GM04503 (cell line): ENCODE measurements at regions not wholly inside any gene's neighbourhood (a gene's known extent, or its start where the extent isn't known, plus 50 kb on each side); places are given as distances from the start of the nearest gene placed in this dataset.
"Not testable (repeated sequence)": the region's sequence is repeated elsewhere in the genome, so short reads cannot be mapped to it uniquely, and the experiment has no call there.

Source experiments
- DNase-seq: peaks from one replicate; pipeline ENCODE4 v3.0.0-alpha.2; 2012; ENCODE audit warnings: low read depth

DNA sequence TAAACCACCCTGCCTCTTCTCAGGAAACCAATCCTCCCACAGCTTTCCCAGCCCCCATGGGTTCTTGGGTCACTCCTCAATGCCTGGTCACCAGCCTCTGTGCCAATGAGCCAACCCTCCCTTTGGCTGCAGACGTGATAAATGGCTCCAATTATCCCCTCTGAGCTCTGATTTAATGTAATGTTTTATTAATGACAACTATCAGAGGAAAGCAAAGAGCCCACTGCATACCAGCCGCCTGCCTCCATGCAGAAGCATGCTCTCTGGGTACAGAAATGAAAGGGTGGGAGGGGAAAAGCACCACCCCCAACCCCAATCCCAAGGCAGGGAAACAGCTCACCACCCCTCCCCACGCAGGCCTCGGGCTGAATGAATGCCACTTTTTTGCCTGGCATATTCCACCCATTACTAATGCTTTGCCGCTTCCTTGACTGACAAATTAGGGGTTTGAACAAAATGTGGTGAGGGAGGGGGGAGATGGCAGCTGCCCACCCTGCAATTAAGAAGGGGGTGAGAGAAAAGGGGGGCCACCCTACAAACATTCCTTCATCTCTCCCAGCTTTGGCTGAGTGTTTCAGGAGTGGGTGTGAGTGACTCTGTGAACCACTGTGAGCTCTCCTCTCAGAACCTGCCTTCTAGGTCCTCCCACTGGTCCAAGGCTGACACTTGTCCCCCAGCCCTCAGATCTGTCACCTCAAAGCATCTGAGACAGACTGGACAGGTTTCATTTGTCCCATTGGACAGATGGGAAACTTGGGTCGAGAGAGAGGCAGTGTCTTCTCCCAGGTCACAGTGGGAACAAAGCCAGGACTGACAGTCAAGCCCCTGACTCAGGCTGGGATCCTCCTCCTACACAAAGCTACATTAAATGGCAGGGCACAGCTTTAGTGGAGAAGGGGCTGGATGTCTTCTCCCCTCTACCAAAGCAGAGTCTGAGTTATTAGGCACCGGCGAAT is 161.5 kb downstream of the TMEM132E start:
- DNase-seq: no peak

DNA sequence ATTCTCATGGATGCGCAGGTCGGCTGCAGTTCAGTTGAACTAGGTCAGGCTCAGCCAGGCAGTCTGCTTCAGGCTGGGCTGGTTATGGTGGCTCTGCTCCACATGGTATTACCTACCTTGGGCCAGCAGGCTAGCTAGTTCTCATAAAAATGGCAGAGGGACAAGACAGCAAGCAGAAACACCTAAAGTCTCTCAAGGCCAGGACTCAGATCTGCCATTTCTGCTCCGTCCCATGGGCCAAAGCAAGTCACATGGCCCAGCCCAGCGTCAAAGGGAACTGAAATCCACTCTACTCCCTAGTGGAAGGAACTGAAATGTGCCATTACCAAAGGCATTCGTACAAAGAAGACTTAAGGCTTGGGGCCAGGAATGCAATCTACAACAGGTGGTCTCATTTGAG is 160.0 kb downstream of the TMEM132E start:
- DNase-seq: no peak

DNA sequence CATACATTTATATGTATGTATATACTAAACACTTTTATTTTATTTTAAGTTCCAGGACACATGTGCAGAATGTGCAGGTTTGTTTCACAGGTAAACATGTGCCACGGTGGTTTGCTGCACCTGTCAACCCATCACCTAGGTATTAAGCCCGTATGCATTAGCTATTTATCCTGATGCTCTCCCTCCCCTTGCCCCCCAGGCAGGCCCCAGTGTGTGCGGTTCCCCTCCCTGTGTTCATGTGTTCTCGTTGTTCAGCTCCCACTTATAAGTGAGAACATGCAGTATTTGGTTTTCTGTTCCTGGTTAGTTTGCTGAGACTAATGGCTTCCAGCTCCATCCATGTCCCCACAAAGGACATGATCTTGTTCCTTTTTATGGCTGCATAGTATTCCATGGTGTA is 158.3 kb downstream of the TMEM132E start:
- DNase-seq: not testable (repeated sequence)

DNA sequence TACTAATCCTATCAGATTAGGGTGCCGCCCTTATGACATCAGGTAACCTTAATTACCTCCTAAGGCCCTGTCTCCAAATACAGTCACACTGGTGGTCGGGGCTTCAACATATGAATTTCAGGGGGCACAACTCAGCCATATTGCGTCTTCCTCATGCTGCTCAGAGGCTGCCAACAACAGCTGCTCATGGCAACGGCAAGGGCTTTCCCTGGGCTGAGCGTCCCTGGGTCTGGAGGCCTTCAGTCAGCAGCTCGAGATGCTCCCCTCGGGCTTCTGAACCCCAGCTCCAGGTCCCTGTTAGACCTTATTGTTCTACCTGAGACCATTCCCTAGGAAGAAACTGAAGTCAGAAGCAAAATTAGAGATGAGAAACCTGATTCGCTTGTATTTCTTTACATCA is 157.2 kb downstream of the TMEM132E start:
- DNase-seq: no peak

DNA sequence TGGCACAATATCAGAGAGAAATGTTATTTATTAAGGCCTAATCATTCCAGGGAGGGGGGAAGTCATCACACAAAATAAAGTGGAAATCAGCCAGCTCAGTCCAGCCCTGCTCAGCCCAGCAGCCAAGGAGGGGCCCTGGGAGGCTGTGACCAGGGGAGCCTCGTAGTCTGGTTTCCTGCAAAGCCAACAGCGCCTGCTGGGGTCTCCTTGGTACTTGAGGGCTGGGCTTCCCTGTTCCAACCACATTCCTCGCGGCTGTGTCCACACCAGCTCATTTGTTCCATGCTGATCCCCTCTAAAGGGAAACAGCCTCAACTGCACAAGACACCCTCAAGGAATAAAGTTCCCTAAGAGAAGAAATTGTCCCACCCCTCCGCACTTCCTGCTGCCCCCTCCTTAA is 154.0 kb downstream of the TMEM132E start:
- no peak for DNase-seq

DNA sequence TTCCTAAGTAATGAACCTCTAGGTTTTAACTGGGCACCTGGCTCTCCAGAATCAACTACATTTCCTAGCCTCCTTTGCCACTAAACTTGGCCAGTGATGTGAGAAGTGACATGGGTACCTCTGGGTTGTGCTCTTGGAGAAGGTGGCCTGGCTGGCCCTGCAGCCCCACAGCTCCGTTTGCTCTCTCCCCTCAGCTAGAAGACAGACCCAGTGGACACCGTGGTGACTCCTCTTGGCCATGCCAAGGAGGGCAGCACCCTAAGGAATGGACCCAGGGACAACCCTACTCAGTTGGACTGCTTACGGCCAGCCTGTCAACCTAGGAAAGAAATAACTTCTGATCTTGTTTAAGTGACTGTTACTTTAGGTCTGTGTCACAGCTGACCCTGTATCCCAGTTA is 151.4 kb downstream of the TMEM132E start:
- no peak for DNase-seq

DNA sequence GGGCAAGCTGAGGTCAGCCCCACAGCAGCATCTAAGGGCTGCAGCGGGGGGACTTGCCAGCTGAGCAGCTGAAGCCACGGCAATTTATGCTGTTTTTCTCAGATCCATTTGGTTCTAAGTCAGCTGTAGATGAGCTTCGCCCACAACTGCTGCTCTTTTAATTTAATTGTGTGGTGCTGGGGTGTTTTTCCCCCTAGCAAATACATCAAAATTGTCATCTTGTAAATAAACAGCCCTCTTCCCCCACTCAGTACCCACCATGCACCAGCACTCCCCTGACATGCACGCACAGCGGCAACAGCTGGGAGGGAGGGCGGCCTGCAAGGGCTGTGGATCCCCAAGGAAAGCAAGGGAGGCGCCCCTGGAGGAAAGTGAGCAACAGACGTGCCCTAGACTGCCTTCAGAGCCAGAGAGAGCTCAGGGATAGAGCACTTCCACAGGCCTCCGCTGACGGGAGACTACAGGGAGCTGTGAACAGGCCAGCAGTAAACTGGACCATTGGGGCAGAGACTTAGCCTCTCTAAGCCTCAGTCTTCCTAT is 149.5 kb downstream of the TMEM132E start:
- no peak for DNase-seq

DNA sequence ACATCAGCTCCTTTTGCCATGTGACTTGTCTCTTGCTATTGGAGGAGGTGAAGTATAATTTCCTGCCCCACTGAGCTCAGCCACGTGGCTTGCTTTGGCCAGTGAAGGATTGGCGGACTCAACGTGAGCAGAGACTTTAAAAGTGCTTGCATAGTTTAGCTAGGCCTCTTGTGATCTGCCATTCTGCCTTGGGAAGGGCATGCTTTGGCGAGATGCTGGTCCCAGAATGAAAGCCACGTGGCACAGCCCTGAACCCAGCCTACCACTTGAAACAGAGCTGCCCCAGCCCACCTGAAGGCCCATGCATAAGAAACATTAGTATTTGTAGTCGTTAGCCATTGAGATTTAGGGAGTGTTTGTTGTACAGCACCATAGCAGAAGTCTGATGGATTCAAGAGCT is 148.2 kb downstream of the TMEM132E start:
- no peak for DNase-seq

DNA sequence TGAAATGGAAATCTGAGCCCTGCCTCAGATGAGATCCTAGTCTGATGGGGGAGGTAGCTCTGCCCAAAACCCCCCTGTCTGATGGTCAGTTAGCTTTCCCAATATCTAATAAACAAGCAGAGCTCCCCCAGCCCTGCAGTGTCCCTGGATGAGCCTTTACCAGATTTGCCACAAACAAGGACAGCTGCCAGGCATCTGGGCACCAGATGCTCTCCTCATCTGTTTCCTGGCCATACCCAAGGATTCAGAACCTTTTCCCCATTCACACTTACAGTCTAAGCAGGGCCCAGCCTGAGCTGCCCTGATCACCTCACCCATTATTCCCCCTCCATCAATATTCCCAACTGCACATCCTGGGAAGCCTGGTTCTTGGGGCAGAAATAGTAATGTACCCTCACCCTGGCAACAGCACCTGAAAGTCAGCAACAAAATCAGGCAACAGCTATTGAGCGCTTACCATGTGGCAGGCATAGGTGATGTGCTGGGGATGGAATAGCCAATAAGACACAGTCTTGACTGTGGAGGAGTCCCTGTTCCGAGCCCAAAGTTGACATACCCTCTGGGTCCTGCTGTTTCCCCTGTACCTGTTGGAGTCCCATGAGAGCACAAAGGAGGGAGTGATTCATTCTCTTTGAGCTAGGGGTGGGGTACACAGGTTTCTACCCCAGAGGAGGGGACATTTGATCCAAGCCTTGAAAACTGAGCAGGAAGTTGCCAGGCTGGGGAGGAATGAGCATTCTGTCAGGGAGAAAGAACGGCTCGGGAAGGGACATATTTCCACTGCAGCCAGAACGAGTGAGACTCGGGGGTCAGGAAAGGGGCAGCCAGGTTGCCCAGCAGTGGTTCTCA is 147.4 kb downstream of the TMEM132E start:
- no peak for DNase-seq

DNA sequence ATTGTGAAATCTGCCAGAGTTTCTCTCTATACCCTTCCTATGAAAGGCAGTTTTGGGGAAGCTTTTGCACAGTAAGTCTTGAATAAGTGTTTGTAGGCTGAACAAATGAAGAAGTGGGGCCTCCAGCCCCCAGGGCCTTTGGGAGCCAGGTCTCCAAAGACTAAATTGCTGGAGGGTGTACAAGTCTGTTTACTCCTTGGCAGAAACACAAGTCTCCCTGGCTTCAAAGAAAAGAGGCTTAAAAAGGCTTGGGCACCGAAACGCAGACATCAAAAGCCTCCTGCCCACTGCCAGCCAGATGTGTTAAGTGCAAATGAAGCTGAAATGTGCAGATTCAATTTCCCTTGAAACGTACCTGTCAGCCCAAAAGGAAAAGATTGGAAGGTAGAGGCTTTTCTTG is 146.3 kb downstream of the TMEM132E start:
- no peak for DNase-seq

DNA sequence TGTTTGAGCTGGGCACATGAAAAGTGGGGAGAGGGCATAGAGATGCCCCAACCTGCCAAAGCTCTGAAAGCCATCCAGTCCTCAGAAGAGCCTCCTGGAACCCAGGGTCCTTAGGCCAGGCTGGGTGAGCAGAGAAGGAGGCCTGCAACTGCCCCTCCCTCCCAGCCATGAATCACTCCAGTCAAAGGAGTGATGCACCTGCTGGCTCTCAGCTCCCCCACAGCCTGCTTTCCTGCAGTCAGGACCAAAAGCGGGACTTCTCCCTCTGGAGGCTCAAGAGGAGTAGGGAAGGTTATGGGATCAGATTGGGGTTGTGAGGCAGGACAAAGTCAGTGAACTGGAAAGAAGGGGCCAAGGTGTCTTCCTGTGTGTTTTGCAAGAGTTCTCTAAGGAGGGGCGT is 145.6 kb downstream of the TMEM132E start:
- no peak for DNase-seq

DNA sequence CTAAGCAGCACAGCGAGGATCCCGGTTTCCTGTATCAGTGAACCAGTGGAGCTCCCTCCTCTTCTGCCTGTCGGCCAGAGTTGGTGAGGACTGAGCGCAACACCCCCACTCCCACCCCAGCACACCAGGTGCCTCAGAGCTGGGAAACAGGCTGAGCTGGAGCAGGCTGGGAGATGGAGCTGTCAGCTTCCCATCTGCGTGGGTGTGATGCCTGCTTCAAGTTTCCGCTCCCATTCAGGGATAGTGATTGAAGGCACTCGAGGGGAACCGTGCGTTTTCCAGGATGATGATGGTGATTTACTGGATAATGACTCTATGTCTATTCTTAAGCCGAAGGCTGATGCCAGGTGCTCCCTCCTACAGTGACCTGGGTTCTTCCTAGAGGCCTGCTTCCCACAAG is 144.5 kb downstream of the TMEM132E start:
- DNase-seq: no peak

DNA sequence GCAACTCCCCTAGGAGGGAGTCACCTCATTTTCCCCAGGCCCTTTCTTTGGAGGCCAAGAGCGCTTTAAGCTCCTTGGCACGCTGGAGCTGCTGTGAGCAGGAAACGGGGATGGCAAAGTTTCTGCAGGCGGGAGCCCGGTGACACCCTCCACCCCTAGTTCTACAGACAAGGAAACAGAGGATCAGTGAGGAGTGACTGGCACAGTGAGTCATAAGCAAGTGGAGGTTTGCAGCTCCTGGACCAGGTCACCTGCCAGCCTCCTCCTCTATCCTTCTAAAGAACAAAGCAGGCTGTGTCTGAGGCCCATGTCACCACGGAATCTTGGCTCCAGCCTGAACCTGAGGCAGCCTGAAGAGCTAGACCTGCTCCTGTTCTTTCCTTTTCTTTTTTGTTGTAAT is 141.9 kb downstream of the TMEM132E start:
- no peak for DNase-seq

DNA sequence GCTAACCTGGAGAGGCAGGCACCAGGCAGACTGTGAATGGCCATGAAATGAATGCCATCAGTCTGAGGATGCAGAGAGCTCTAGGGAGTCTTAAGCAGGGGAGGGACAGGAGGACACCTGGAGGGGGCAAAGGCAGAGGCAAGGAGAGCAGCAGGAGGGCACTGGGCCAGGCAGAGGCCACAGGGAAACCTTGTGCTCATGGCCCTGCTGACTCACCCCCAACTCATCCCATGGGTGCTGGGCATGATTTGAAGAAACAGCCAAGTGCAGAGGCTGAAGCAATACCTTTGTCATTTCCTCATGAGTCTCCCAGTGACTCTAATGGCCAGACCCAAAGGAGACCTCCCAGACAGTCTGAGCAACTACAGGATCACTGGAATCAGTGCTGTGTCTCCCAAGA is 141.4 kb downstream of the TMEM132E start:
- peak; percentile 3 for DNase-seq

DNA sequence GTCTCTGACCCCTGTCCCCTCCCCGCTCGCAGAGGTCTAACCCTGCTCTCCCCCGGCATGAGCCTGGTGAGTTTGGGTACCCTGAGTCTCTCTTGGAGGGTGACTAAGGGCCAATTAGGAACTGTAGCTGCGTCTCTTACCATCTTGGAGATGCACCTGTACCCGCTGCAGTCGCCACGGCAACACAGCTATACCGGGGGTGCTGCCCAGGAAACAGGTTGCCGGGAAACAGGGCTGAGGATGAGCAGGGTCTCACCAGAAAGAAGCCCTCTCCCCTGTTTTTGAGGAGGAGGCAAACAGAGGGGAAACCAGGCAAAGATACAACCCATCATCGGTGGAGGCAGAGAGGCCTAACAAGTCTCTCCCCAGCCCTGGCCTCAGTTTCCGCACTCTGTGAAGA is 140.2 kb downstream of the TMEM132E start:
- no peak for DNase-seq

DNA sequence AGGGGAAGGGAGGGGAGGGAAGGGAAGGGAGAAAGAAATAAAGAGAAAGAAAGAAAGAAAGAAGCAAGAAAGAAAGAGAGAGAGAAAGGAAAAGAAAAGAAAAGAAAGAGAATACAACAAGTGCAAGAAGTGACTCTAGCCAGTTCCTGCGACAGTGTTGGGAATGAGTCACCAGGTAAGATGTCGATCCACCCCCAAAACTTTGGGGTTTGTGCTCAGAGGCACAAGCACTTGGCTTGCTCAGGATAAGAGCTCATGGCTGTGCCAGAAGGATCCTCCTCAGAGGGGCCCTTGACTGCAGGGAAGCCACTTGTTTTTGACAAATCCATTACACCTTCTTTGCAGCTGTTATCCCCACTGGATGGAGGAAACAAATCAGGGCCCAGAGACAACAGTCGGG is 137.7 kb downstream of the TMEM132E start:
- no peak for DNase-seq

DNA sequence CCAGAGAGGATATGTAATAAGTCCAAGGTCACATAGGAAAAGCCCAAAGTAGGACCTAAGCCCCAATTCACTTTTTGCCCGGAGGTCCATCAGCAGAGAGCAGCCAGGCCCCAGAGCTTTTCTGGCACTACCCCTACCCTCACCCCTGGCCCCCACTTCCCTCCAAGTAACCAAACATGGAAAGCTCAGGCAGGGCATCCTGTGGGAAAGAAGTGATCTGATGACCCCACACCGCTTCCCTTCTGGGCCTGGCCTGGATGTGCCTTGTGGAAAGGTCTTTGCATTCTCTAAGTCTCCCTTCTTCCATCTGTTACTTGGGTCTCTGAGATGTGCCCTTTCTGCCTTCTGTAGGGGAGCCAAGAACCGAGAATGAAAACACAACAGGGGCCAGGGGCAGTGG is 136.9 kb downstream of the TMEM132E start:
- DNase-seq: no peak

DNA sequence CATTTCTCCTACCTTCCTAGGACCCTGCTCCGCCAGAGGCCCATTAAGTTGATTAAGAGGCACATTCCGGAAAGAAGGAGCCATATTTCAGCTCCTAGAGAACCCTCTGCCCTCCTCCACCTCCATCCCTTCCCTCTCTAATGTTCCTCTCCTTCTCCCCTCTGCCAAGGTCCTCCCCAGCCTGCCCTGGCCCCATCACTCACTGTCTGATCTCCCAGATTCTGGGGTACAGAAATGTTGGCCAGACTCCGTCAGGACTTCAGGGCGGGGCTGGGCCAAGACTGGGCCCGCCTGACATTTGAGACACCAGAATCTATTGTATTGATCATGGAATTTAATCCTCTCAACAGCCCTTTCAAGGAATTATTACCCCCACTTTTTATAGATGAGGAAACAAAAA is 136.1 kb downstream of the TMEM132E start:
- no peak for DNase-seq

DNA sequence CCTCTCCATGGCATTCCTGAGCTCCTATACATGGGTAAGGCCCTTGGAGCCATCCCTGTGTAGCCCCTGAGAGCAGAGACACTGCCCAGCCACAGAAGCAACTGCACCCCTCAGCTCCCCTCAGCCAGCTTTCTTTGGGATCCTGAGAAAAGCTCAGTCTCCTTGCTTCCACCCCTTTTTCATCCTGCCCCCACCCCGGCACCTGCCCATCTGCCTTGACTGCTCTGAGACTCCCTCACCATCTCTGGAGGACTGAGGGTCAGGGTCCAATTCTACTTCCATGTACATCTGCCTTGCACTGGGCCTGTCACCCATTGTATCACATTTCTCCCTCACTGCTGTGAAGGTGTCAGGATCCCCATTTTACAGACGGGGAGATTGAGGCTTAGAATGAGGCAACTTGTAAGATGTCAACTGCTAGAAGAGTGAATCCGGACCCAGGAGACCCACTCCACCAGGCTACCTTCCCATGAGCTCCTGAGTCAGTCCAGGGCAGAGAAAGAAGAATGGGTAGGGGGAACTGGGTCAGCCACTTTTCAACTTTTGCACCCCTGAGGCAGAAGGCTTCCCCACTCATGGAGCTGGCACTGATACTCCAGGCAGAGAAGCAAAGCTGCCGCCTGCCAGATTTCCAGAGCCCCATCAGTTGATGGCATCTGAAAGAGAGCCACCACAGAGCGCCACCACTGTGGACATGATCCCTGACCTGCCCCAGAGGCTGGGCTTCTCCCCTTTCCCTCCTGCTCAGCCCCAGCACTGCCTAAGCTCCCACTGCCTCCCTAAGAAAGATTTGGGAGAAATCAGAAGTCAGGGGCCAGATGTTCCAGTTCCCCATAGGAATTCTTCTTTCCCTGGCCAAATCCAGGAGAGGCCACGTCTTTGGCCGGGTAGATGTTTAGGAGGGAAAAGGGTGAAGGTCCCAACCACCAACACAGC is 135.4 kb downstream of the TMEM132E start:
- DNase-seq: no peak

DNA sequence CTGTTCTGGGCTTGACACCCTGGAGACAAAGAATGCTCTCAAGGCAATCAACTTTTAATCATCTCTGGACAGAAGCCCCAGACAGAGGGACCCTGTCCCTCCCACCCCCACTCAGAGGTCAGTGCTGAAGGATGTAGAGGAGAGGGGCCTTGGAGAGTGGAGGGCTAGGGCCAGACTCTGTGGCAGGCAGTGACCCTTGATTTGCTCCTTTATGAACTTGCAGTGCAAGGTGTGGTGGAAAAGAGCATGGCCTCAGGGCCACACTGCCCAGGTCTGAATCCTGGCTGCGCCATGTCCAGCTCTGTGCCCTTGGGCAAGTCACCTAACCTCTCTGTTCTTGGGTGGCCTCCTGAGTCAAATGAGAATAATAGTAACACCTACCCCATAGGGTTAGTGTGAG is 134.3 kb downstream of the TMEM132E start:
- no peak for DNase-seq

DNA sequence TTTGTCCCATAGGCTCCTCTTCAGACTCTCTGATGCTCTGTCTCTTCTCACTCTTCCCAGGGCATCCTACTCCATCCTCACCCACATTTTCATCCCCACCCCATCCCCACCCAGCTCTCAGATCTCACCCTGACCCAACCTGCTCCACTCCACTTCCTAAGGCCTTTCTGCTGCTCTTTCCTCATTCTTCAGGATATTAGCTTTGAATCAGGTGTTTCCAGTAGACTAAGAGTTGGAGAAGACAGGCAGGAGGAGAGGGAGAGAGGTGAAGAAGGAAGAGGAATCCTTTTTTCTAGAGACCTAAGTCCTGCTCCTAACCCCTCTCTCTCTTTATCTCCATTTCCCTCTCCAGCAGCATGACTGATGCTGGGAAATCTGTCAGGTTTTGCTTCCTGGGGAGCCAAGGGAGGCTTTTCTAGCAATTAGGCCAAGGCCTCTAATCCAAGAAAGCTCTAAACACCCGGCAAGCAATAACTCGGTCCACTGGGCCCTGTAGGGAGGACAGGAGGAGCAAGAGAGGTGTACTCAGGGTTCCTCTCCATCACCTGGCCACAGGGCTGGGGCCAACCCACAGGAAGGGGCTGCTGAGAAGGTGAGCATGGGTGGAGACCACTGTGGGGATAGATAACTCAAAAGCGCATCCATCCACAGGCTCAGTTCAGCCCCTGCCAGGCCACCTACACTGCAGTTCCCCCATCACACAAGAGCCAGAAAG is 133.3 kb downstream of the TMEM132E start:
- DNase-seq: no peak
